ENCODE measurements at regions not wholly inside any gene's neighbourhood (a gene's known extent, or its start where the extent isn't known, plus 50 kb on each side); places are given as distances from the start of the nearest gene placed in this dataset.

DNA sequence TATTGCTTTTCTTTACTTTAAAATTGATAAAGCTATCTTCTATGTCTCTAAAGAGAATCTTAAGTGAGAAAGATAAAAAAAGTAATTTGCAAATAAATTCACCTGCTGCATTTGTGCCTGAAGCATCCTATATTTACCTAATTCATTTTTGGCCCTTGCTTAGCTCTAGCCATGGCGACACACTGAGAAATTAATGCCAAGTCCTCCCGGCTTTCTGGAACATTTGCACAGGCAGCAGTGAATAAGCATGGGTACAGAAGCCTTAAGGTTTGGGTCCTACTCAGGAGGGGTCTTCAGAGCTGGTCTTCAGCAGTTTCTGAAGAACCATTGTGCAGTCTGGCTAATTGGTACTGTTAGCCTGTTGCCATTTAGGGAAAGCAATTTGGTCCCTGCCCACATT, 73.9 kb upstream of the ZEB2 start:
- Histone ChIP-seq H3K4me1 (ENCODE audit: control insufficient read depth in 1 of 2, insufficient read depth in 2 of 2, low read length in 2 of 2) (peaks cover 3 to 7% of the 10 kb centered on the region in 2 donors), H3K4me3 (ENCODE audit: low read depth in 1 of 2, low read length in 2 of 2) (no peak overlapping the region), H3K9me3 (ENCODE audit: control insufficient read depth in 1 of 2, low read length in 2 of 2) (no peaks in the 10 kb centered on the region), H3K36me3 (ENCODE audit: control insufficient read depth in 1 of 2, insufficient read depth in 2 of 2, low read length in 2 of 2) (no peaks in the 10 kb centered on the region), H3K27ac (ENCODE audit: low read length) (no peak overlapping the region), H3K27me3 (ENCODE audit: low read depth, low read length) (no peaks in the 10 kb centered on the region)

DNA sequence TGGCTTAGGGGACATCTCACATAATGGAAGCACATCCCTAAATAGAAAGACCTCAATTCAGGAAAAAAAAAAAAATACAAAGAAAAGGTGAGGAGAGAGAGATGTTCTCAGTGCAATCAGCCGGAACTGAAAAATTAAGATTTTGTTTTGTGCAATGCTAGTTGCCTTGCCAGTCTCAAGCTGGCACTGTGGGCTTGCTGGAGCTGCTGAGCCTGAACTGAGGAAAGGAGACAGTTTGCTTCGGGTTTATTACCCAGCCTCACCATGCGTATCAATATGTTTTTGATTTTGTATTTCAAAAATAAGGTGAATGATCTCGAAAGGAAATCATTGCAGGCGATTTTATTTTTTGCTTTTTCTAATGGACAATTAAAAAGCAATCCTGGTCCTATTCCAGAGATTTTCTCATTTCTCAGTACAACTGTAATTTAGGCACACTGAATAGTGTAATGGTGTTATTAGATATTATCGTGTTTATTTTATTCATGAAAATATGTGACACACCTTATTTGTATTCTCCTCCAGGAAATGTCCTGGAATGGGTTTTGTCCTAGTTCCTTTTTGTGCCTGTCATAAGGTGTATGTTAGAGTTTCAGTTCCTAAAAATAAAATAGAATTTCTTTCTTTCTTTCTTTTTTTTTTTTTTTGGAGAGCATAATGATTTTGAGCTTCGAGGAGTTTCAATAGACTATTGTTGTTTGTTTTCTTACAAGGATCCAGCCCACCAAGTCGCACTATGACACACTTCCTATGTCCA, 72.8 kb upstream of the ZEB2 start:
- Histone ChIP-seq H3K4me1 (ENCODE audit: control insufficient read depth in 1 of 2, insufficient read depth in 2 of 2, low read length in 2 of 2) (peaks cover 3 to 7% of the 10 kb centered on the region in 2 donors), H3K4me3 (ENCODE audit: low read depth in 1 of 2, low read length in 2 of 2) (no peak overlapping the region), H3K27me3 (ENCODE audit: low read depth, low read length) (no peaks in the 10 kb centered on the region), H3K36me3 (ENCODE audit: control insufficient read depth in 1 of 2, insufficient read depth in 2 of 2, low read length in 2 of 2) (no peaks in the 10 kb centered on the region), H3K27ac (ENCODE audit: low read length) (no peak overlapping the region), H3K9me3 (ENCODE audit: control insufficient read depth in 1 of 2, low read length in 2 of 2) (no peaks in the 10 kb centered on the region)

DNA sequence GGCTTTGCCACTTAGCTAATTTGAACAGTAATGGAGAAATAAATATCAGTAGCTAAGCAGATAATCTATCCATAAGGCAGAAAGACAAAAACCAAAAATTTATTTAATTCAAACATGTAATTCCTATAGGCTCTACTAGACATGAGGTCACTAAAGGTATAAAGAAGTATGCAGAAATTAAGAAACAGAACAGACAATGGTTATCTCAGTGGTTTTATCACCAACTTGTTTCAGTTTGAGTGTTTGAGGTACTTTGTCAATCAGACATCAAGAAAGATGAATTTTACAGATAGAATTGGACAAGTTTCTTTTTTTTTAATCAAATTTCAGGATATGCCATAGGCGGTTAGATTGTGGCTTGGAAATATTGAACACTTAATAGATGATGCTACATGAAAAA, 67.4 kb upstream of the ZEB2 start:
- Histone ChIP-seq H3K9me3 (ENCODE audit: control insufficient read depth in 1 of 2, low read length in 2 of 2) (no peaks in the 10 kb centered on the region), H3K4me1 (ENCODE audit: control insufficient read depth in 1 of 2, insufficient read depth in 2 of 2, low read length in 2 of 2) (peaks cover 0 to 4% of the 10 kb centered on the region in 2 donors), H3K27ac (ENCODE audit: low read length) (no peak overlapping the region), H3K36me3 (ENCODE audit: control insufficient read depth in 1 of 2, insufficient read depth in 2 of 2, low read length in 2 of 2) (no peaks in the 10 kb centered on the region), H3K27me3 (ENCODE audit: low read depth, low read length) (no peaks in the 10 kb centered on the region), H3K4me3 (ENCODE audit: low read depth in 1 of 2, low read length in 2 of 2) (no peak overlapping the region)

DNA sequence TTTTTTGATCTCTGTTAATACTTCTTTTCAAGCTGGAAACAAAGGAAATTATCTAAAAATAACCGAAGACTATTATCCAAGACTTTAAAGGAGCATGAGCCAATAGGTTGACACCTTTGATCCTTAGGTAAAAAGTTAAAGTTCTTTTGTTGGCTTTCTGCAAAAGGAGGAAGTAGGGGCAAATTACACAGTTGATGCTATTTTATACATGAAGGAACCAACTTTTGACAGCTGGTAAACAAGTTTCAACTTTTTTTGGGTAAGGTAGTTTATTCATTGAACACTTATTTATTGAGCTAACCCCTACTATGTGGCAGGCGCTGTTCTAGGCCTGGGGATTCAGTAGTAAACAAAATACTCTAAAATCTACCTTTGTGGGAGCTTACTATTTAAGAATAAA, 66.6 kb upstream of the ZEB2 start:
- peaks cover 0 to 11% of the 10 kb centered on the region in 2 donors for H3K4me1 ChIP-seq (ENCODE audit: control insufficient read depth in 1 of 2, insufficient read depth in 2 of 2, low read length in 2 of 2)
- H3K27ac ChIP-seq (ENCODE audit: low read length) = no peak overlapping the region
- H3K36me3 ChIP-seq (ENCODE audit: control insufficient read depth in 1 of 2, insufficient read depth in 2 of 2, low read length in 2 of 2) = no peaks in the 10 kb centered on the region
- no peaks in the 10 kb centered on the region for H3K9me3 ChIP-seq (ENCODE audit: control insufficient read depth in 1 of 2, low read length in 2 of 2)
- no peaks in the 10 kb centered on the region for H3K27me3 ChIP-seq (ENCODE audit: low read depth, low read length)
- no peak overlapping the region for H3K4me3 ChIP-seq (ENCODE audit: low read depth in 1 of 2, low read length in 2 of 2)

DNA sequence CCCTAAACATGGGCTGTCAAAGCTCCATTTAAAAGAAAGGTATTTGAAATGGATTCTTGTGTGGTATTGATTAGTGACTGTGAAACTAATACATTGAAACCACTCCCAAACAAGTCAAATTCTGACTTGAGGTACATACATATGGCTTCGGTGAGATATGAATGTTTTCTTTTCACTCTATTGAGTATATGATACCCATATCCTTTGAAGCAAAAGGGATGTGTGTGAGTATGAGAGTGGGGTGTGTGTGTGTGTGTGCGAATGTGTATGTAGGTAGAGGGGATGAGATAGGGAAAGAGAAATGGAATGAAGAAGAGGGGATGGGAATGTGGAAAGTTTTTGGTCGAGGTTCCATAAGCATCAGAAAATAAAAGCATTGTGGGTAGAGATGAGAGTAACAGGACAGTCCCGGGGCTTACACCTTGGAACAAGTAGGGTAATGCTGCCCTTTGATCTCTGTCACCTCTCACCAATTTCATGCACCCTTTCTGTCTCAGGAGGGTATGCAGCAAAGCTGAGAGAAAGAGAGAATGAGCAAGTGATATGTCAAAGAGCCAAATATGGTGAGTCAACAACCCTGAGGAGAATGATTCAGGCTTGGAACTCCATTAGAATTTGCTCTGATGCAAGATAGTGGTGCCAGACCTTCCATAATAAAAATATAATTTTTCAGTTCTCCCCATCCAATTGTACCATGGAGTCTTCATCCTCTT, 64.0 kb upstream of the ZEB2 start:
- H3K36me3 ChIP-seq (ENCODE audit: control insufficient read depth in 1 of 2, insufficient read depth in 2 of 2, low read length in 2 of 2) = no peaks in the 10 kb centered on the region
- no peak overlapping the region for H3K4me3 ChIP-seq (ENCODE audit: low read depth in 1 of 2, low read length in 2 of 2)
- H3K9me3 ChIP-seq (ENCODE audit: control insufficient read depth in 1 of 2, low read length in 2 of 2) = no peaks in the 10 kb centered on the region
- no peak overlapping the region for H3K27ac ChIP-seq (ENCODE audit: low read length)
- H3K27me3 ChIP-seq (ENCODE audit: low read depth, low read length) = no peaks in the 10 kb centered on the region
- peaks cover 0 to 11% of the 10 kb centered on the region in 2 donors for H3K4me1 ChIP-seq (ENCODE audit: control insufficient read depth in 1 of 2, insufficient read depth in 2 of 2, low read length in 2 of 2)

DNA sequence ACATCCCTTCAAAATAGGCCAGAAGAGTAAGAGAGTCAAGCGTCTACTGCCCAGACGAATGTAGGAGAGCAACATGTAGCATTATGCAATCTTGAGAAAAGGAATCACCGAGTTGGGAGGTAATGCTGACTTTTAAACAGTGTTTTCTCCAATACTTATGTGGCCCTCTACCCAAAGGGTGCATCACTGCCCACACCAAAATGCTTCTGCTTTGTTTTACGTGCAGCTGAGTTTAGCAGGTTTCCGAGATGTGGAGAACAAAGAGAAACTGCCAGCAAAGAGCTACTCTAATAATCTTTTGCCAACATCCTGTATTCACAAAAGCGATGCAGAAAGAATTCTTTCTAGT, 63.4 kb upstream of the ZEB2 start:
- peaks cover 0 to 11% of the 10 kb centered on the region in 2 donors for H3K4me1 ChIP-seq (ENCODE audit: control insufficient read depth in 1 of 2, insufficient read depth in 2 of 2, low read length in 2 of 2)
- H3K9me3 ChIP-seq (ENCODE audit: control insufficient read depth in 1 of 2, low read length in 2 of 2) = no peaks in the 10 kb centered on the region
- no peaks in the 10 kb centered on the region for H3K27me3 ChIP-seq (ENCODE audit: low read depth, low read length)
- H3K27ac ChIP-seq (ENCODE audit: low read length) = no peak overlapping the region
- H3K36me3 ChIP-seq (ENCODE audit: control insufficient read depth in 1 of 2, insufficient read depth in 2 of 2, low read length in 2 of 2) = no peaks in the 10 kb centered on the region
- H3K4me3 ChIP-seq (ENCODE audit: low read depth in 1 of 2, low read length in 2 of 2) = no peak overlapping the region

DNA sequence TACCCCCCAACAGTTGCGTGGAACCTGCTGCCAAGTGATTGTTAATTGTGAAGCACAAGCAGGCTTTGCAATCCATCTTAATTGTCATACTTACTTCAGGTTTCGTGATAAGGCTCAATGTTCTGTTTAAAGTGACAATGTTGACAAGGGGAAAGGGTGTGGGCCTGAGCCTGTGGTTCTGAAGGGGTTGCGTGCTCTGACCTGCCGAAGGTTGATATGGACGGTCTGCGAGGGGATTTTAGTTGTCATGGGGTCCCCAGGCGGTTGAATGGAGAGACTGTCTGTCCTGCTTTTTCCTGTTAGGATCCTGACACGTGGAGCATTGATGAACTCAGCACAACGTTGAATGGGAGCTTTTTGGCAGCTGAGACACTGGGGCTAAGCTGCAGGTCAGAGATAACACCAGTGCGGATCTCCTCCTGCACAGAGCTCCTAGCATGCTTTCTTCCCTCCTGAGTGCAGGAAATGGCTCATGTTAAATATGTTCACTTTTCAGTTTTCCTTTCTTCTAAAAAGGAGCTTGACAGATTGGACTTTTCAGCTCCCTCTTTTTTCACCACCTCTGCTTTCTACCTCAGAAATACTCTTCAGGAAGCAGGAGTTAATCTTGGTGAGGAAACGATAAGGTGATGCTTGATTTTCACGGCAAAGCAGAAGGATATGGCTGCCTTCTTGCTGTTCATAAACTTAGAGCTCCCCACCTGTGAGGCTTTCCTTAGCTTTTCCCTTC, 62.9 kb upstream of the ZEB2 start:
- Histone ChIP-seq H3K4me3 (ENCODE audit: low read depth in 1 of 2, low read length in 2 of 2) (no peak overlapping the region), H3K27ac (ENCODE audit: low read length) (no peak overlapping the region), H3K36me3 (ENCODE audit: control insufficient read depth in 1 of 2, insufficient read depth in 2 of 2, low read length in 2 of 2) (no peaks in the 10 kb centered on the region)

DNA sequence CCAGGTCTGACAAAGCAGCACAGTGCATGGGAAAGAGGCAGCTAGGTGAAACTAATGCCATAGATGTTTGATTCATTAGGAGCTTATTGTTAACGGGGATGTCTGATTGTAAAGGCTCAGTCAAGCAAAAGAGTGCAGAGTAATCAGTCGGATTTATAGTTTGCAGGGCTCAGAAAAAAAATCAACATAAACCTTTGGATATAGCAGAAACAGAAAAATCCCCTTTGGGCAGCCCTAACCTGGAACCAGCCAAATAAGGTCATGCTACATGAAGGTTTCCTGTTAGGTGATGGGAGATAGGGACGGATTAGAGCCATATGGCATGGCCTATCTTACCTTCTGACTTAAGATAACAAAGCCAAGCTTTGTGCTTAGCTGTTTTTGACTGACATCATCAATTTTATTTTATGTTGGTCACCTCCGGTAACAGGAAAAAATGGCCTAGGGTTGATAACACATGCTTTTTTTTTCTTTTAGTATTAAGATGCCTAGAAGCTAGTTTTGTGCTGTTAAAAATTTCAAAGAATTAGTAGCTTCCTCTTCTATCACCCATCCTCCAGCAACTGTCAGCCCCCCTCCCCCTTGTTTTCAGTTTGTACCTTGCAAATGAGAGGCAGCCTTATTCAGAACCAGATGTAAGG, 60.7 kb upstream of the ZEB2 start:
- no peak overlapping the region for H3K27ac ChIP-seq (ENCODE audit: low read length)
- H3K27me3 ChIP-seq (ENCODE audit: low read depth, low read length) = no peaks in the 10 kb centered on the region
- no peak overlapping the region for H3K4me3 ChIP-seq (ENCODE audit: low read depth in 1 of 2, low read length in 2 of 2)
- H3K9me3 ChIP-seq (ENCODE audit: control insufficient read depth in 1 of 2, low read length in 2 of 2) = no peaks in the 10 kb centered on the region
- H3K4me1 ChIP-seq (ENCODE audit: control insufficient read depth in 1 of 2, insufficient read depth in 2 of 2, low read length in 2 of 2) = peaks cover 0 to 11% of the 10 kb centered on the region in 2 donors
- no peaks in the 10 kb centered on the region for H3K36me3 ChIP-seq (ENCODE audit: control insufficient read depth in 1 of 2, insufficient read depth in 2 of 2, low read length in 2 of 2)

More for the DNA sequence above, 62.9 kb upstream of the ZEB2 start:
- Histone ChIP-seq H3K4me1 (ENCODE audit: control insufficient read depth in 1 of 2, insufficient read depth in 2 of 2, low read length in 2 of 2) (peaks cover 0 to 11% of the 10 kb centered on the region in 2 donors), H3K27me3 (ENCODE audit: low read depth, low read length) (no peaks in the 10 kb centered on the region), H3K9me3 (ENCODE audit: control insufficient read depth in 1 of 2, low read length in 2 of 2) (no peaks in the 10 kb centered on the region)

DNA sequence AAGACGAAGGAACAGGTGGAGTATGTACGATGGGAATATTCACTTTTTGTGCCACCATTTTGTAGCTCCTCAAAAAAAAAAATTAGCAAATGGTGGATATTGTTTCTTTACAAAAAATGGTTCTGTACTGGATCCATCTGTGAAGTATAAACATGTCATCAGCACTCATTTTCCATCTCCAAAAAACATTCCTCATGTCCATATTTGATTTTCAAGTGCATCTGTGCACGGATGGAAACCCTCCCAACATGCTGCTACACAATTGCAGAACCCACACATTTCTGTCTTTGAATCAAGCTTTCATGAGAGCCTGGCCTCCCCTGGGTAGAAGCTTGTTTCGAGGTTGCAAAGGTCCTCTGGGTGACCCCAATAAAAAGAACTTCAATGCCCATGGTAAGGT, 59.6 kb upstream of the ZEB2 start:
- Histone ChIP-seq H3K4me3 (ENCODE audit: low read depth in 1 of 2, low read length in 2 of 2) (no peak overlapping the region), H3K4me1 (ENCODE audit: control insufficient read depth in 1 of 2, insufficient read depth in 2 of 2, low read length in 2 of 2) (peaks cover 0 to 11% of the 10 kb centered on the region in 2 donors), H3K27ac (ENCODE audit: low read length) (no peak overlapping the region), H3K36me3 (ENCODE audit: control insufficient read depth in 1 of 2, insufficient read depth in 2 of 2, low read length in 2 of 2) (no peaks in the 10 kb centered on the region), H3K27me3 (ENCODE audit: low read depth, low read length) (no peaks in the 10 kb centered on the region), H3K9me3 (ENCODE audit: control insufficient read depth in 1 of 2, low read length in 2 of 2) (no peaks in the 10 kb centered on the region)

DNA sequence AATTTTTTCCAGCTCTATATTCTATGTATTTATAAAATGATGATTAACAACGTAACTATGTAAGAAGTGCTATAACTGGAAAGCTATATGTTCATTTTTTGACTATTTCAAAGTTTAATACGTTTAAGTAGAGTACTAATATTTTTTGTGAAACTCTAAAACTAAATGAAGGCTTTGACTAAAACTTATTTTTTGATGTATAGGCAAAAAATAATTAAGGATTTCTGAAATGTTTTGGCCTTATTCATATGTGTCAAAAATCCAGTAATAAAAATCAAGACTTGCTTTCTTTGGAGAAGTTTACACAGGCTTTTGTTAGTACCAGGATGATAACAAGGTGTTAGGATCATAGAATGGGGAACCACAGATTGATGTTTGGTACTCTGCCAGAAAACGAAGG, 58.2 kb upstream of the ZEB2 start:
- H3K27ac ChIP-seq (ENCODE audit: low read length) = no peak overlapping the region
- peaks cover 0 to 11% of the 10 kb centered on the region in 2 donors for H3K4me1 ChIP-seq (ENCODE audit: control insufficient read depth in 1 of 2, insufficient read depth in 2 of 2, low read length in 2 of 2)
- no peaks in the 10 kb centered on the region for H3K9me3 ChIP-seq (ENCODE audit: control insufficient read depth in 1 of 2, low read length in 2 of 2)
- no peaks in the 10 kb centered on the region for H3K27me3 ChIP-seq (ENCODE audit: low read depth, low read length)
- no peak overlapping the region for H3K4me3 ChIP-seq (ENCODE audit: low read depth in 1 of 2, low read length in 2 of 2)
- no peaks in the 10 kb centered on the region for H3K36me3 ChIP-seq (ENCODE audit: control insufficient read depth in 1 of 2, insufficient read depth in 2 of 2, low read length in 2 of 2)

DNA sequence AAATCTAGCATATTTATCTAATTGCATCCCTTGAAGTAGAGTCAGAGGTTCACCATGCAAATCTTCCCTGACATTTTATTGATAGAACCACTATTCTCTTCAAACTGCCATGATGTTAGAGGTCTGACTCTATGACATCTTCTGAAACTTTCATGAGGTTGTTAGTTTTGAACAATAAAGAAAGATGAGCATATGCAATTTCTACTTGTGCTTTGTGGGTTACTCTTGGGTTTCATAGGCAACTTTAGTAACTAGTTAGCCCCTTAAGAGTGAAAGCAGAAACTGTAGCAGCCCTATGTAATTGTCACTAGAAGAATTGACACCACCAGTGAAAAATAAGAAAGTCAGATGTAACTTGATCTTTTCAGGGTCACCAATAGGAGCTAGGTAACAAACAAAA, 53.1 kb upstream of the ZEB2 start:
- Histone ChIP-seq H3K27ac (ENCODE audit: low read length) (no peak overlapping the region), H3K9me3 (ENCODE audit: control insufficient read depth in 1 of 2, low read length in 2 of 2) (no peaks in the 10 kb centered on the region), H3K36me3 (ENCODE audit: control insufficient read depth in 1 of 2, insufficient read depth in 2 of 2, low read length in 2 of 2) (no peaks in the 10 kb centered on the region), H3K27me3 (ENCODE audit: low read depth, low read length) (no peaks in the 10 kb centered on the region), H3K4me3 (ENCODE audit: low read depth in 1 of 2, low read length in 2 of 2) (no peak overlapping the region), H3K4me1 (ENCODE audit: control insufficient read depth in 1 of 2, insufficient read depth in 2 of 2, low read length in 2 of 2) (no peaks in the 10 kb centered on the region)

Measured in muscle layer of duodenum (tissue), 2 donors.